ENCODE measurements at regions not wholly inside any gene's neighbourhood (a gene's known extent, or its start where the extent isn't known, plus 50 kb on each side); places are given as distances from the start of the nearest gene placed in this dataset.

DNA sequence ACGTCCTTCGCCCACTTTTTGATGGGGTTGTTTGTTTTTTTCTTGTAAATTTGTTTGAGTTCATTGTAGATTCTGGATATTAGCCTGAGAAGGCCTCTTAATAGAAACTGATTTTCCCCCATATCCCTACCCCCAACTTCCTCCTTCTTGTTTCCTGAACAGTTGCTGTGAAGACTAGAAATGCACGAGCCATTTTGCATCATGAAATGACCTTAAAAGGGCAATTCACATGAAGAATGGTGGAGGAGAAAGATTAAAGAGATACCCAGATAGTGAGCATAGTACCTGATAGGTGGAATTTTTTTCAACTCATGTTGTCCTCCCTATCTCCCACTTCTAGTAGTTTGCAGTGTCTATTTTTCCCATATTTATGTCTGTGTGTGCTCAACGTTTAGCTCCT is 55.2 kb upstream of the KCNH8 start:
- no peak for DNase-seq (ENCODE audit: low read depth in 4 of 4, low spot score in 2 of 4)

DNA sequence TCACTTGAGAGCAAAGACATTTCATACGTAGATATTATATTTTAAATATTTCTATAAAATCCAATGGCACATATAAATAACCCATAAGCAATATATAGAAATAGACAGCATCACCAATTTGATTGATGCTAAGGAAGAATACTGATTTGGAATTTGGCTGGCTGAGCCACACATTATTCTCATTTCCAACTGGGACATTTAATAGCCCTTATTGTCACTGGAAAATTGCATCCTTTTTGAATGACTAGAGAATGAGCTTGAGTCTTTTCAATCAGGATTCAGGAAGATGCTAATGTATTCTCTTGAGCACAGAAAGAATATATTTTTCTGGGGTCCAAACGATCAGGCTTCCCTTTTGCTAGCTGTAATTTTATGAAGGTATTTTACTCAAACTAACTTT is 70.9 kb upstream of the KCNH8 start:
- no peak for DNase-seq (ENCODE audit: low read depth in 4 of 4, low spot score in 2 of 4)

GRCh38 chr3:19075037-19075436 is 73.3 kb upstream of the KCNH8 start:
- DNase-seq (ENCODE audit: low read depth in 4 of 4, low spot score in 2 of 4): no peak

DNA sequence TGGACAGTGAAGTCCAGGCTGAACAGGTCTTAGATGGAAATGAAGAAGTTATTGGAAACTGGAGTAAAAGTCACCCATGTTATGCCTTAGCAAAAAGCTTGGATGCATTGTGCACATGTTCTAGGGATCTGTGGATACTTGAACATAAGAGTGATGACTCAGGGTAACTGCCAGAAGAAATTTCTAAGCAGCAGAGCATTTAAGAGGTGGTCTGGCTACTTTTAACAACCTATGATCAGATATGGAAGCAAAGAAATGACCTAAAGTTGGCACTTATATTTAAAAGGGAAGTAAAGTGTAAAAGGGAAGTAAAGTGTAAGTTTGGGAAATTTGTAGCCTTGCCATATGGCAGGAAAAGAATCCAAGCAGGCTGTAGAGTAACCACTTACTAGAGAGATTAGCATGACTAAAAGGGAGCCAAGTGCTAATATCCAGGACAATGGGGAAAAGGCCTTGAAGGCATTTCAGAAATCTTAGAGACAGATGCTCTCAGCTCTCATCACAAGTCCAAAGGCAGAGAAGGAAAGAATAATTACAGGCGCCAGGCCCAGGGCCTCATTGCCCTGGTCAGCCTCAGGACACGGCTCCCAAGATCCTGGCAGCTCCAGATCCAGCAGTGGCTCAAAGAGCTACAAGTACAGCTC is 73.9 kb upstream of the KCNH8 start:
- no peak for DNase-seq (ENCODE audit: low read depth in 4 of 4, low spot score in 2 of 4)

GRCh38 chr3:19073341-19074105 is 74.8 kb upstream of the KCNH8 start:
- DNase-seq (ENCODE audit: low read depth in 4 of 4, low spot score in 2 of 4): no peak

- no peak for DNase-seq (ENCODE audit: low read depth in 4 of 4, low spot score in 2 of 4)
Observed at GRCh38 chr3:19070325-19070724, 78.0 kb upstream of the KCNH8 start.

DNA sequence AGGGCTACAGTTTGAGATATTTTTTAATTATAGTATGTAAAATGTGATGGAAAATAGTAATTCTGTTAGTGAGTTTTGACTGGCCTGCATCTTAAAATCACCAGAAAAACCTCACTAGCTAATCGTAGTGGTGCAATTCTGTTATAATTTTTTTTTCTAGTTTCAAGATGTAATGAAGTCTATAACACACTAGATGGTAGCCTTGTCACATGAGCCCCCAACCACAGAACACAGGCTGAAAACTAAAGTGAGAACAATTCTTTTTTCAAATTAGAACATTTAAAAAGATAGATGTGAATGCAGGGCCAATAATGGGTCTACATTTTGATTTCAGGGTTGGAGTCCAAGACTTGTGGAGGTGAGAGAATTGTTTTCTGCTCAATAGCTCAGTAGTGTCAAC is 83.3 kb upstream of the KCNH8 start:
- peak in 3 of 4 donors; percentile 7 to 8 (median 8) for DNase-seq (ENCODE audit: low read depth in 4 of 4, low spot score in 2 of 4)

- DNase-seq (ENCODE audit: low read depth in 4 of 4, low spot score in 2 of 4): no peak
Observed at GRCh38 chr3:19063936-19064335, 84.4 kb upstream of the KCNH8 start.

DNA sequence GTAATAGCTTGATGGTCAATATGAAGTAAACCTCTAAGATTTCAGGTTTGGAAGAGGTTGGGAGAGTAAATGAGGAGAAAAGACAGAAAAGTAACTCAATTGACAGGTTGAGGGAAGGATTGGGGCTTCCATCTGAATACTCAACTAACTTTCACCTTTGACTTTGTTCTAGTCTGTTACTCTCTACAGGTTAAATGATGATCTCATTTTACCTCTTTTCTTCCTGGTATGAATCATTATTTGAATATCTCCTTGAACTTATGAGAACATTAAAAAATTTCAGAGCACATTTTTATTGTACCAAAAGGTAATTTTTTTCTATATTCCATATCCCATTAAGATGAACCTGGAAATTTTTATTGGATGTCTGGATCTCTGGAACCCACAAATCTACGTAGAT is 87.9 kb upstream of the KCNH8 start:
- DNase-seq (ENCODE audit: low read depth in 4 of 4, low spot score in 2 of 4): no peak

DNA sequence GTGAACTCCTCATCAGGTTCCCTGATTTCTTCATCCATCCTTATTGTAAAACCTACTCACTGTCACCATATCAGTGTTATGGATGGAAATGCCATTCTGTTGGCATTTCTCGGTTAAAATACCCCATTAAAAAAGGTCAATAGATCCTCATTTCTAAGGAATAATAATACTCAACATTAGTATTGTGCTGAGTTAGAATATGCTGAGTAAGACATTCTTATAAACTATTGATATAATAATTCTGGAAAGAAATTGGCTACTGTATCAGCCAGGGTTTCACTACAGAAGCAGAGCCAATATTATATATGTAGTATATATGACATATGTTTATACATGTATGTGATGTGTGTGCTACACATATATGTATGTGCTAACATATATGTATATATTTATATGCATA is 95.4 kb upstream of the KCNH8 start:
- DNase-seq (ENCODE audit: low read depth in 4 of 4, low spot score in 2 of 4): no peak

- no peak for DNase-seq (ENCODE audit: low read depth in 4 of 4, low spot score in 2 of 4)
Observed at GRCh38 chr3:19046440-19046839, 101.9 kb upstream of the KCNH8 start.

DNA sequence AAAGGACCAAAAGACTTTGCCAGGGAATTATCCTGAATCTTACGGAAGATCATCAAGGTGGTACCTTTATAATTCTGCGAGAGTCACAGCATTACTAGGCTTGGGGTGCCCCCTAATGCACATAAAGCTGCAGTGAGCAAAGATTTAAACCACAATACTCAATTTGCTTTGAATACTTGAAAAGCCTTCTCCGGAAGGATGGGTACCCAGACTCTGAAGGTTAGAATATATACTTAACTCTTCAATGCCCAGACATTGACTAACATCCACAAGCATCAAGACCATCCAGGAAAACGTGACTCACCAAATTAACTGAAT is 117.8 kb upstream of the KCNH8 start:
- DNase-seq (ENCODE audit: low read depth in 4 of 4, low spot score in 2 of 4): no peak

- no peak for DNase-seq (ENCODE audit: low read depth in 4 of 4, low spot score in 2 of 4)
Observed at GRCh38 chr3:19029837-19030521, 118.3 kb upstream of the KCNH8 start.

DNA sequence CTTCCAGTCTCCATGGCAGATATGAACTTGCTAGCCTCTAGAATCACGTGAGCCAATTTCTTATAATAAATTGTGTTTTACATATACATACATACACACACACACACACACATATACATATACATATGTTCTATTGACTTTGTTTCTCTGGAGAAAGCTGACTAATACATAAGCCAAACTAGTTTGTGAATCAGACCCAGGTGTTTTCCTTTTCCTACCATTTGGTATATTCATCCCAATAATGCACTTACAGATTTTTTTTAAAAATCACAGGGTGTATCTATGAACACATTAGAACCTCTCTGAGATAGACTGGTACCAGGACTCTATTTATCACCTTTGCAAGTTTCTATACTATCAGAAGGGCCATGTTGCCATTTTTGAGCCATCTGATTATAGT is 122.9 kb upstream of the KCNH8 start:
- DNase-seq (ENCODE audit: low read depth in 4 of 4, low spot score in 2 of 4): no peak

GRCh38 chr3:19022546-19022945 is 125.8 kb upstream of the KCNH8 start:
- DNase-seq (ENCODE audit: low read depth in 4 of 4, low spot score in 2 of 4): no peak

- no peak for DNase-seq (ENCODE audit: low read depth in 4 of 4, low spot score in 2 of 4)
Observed at GRCh38 chr3:19016851-19017250, 131.5 kb upstream of the KCNH8 start.

GRCh38 chr3:19013879-19014278 is 134.4 kb upstream of the KCNH8 start:
- DNase-seq (ENCODE audit: low read depth in 4 of 4, low spot score in 2 of 4): no peak

DNA sequence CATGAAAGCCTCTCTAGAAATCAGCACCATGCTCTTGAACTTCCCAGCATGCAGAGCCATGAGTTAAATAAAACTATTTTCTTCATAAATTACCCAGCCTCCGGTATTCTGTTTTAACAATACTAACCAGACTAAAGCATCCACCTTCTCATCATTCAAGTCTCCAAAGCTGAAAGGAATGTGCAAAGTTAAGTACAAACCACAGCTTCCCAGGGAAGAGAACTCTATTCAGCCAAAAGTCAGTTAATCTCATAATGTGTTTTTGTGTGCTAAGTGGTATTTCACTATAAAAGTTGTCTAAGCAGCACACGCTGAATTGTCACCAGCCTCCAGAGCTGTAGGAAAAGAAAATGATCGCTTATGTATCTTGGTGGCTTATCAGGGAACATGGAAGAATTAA is 135.5 kb upstream of the KCNH8 start:
- no peak for DNase-seq (ENCODE audit: low read depth in 4 of 4, low spot score in 2 of 4)

GRCh38 chr3:19002606-19003005 is 145.7 kb upstream of the KCNH8 start:
- no peak for DNase-seq (ENCODE audit: low read depth in 4 of 4, low spot score in 2 of 4)

- DNase-seq (ENCODE audit: low read depth in 4 of 4, low spot score in 2 of 4): no peak
Observed at GRCh38 chr3:18998069-18998468, 150.2 kb upstream of the KCNH8 start.

DNA sequence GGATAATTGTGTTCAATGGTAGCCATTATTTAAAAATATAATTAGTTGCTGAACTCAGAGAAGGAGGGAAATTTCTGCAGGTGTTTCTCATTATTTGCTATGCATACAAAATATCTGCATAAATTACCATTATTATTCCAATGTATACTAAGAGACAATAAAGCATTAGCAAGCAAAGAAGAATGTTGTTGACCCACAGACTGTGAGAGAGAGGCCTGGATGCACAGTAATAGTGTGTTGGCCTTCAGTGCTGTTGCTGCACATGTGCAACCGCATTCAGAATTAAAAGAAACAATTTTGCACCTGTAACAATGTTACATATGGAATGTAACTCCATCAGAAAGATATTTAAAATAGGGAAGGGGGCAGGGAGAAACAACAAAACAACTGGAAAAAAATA is 155.6 kb upstream of the KCNH8 start:
- no peak for DNase-seq (ENCODE audit: low read depth in 4 of 4, low spot score in 2 of 4)

- no peak for DNase-seq (ENCODE audit: low read depth in 4 of 4, low spot score in 2 of 4)
Observed at GRCh38 chr3:18989237-18989795, 159.0 kb upstream of the KCNH8 start.
